Umbilical cord (tissue), 1 donor: ENCODE measurements at regions not wholly inside any gene's neighbourhood (a gene's known extent, or its start where the extent isn't known, plus 50 kb on each side); places are given as distances from the start of the nearest gene placed in this dataset.
"Not testable (repeated sequence)": the region's sequence is repeated elsewhere in the genome, so short reads cannot be mapped to it uniquely, and the experiment has no call there.

Source experiments
- DNase-seq: peaks from one replicate; pipeline ENCODE4 v3.0.0-alpha.2; 2015; ENCODE audit warnings: low spot score

DNA sequence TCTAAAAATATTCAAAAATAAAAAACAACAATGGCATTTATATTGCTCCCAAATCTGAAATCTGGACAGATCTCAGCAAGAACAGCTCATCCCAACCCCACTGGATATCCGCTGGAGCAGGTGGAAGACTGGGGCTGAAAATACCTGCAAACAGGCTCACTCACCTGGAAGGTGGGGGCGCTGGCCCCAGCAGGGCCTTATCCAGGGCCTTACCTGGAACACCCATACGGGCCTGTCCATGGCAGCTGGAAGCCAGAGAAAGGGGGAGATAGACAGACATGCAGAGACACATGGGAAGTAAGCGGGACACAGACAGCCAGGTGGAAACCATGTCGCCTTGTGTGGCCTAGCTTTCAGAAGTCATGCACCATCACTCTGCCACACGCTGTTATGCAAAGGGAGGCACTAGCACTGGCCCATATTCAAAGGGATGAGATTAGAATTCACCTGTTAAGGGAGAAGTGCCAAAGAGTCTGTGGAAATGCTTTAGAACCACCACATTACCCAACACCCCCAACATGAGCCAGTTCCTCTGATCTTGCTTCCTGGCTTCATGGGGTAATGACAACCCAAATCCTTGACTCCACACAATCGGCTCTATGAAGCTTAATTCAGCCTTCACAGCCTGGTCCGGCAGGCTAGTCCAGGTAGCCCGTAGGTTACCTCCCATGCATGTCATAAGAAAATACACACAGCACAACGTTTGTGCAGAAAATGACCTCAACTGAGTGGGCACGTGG lies 99.0 kb upstream of the CDYL start:
- DNase-seq = no peak

DNA sequence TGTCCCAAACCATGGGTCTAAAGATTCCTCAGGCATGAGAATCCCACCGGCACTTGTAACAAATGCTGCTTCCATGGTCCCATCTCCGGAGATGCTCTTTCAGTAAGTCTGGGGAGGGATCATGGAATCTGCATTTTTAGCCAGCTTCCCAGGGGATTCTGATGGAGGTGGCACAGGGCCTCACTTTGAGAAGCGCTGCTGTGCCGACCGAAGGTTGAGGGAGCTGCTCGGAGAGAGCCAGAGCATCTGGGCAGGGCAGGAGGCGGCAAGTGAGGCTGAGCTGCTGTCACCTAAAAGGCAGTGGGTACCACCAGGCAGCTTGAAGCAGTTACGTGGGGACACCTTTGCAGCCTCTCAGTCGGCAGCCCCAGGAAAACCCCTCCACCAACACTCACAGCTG lies 100.2 kb upstream of the CDYL start:
- DNase-seq = no peak

DNA sequence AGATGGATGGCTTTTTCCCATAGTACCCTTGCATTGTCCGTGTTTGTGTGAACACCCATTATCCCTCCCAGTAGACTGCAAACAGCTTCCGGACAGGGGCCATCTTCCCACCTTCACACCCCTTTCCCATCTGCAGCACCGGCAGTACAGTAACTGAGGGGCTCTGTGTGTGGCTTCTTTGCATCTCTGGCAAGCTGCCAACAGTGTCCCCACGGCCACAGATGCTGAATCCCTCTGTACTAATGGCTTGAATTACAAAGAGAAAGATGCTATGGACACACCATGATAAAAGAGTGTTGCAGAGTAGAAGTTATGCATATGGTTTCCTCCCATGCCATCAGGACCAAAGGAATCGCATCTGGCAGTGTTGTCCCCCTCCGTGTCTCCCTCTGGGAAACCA lies 101.1 kb upstream of the CDYL start:
- no peak for DNase-seq

DNA sequence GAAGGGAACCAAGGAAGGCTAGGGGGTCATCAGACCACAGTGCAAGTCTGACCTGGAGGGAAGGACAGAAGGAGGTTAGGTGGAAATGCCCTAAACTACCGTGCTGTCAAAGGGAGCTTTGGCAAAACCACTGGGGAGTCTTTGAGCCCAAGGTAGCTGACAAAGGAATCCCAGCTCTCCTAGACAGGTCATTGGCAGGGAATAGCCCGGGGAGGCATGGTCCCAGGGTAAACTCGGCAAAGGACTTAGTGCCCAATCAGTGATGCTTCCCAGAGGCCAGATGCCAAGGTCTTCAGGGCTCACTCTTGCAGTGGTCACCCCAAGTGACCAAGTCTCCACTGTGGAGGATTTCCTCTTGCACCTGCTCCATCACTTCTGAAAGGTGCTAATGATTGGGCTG lies 102.3 kb upstream of the CDYL start:
- no peak for DNase-seq

DNA sequence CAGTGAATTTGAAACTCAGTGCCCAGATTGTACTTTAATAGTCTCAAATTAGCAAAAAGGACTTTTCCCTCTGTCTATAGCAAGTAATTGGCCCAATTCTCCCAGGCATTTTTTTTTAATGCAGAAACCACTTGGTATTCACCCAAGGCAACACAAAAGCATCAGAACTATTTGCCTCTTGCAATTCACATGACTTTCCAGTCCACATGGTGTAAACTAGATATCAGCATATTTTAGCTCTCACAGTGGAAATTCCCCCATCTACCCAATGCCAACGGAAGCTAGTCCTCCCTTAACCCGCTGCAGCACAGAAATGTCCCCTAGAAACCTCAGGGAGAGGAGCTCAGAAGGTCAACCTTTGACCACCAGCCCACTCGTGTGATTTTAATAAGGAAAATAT lies 103.4 kb upstream of the CDYL start:
- DNase-seq = peak; percentile 12

DNA sequence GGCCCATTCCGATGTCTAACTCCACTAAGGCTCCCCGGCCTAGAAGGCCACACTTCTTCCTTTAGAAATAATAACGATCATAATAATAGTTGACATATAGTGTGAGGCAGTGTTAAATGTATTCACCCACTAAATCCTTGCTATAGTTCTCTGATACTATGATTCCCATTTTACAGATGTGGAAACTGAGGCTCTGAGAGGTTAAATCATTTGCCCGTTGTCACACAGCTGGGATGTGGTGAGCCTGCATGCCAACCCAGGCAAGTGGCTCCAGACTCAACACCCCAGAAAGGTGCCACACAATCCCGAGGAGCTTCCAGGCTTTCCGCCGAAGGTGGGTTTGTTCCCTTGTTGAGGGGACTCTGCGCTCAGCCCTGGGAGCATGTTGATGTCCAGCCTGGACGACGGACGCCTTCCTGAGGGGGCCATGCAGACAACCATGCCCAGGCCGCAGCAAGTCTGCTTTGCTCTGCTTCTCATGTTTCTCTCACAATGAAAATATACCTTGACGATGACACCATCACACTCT lies 104.6 kb upstream of the CDYL start:
- DNase-seq = no peak

DNA sequence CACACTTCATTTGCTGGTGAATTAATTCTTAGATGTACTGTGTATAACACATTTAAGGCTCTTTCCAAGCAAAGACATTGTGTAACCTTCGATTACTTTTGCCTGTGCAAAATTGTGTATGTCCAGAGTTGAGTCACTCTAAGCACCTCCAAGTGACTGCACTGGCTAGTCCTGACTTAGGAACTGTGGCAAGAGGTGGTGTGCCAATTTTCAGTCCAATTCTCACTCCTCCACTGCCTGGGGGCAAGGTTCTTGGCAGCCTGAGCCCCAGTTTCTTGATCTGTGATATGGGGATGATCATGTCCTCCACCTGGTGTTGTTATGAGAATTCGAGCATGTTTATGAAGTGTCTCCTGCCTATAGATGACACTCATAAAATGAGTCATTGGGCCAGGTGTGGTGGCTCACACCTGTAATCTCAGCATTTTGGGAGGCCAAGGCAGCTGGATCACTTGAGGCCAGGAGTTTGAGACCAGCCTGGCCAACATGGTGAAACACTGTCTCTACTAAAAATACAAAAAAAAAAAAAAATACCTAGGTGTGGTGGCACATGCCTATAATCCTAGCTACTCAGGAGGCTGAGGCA lies 105.3 kb upstream of the CDYL start:
- DNase-seq = no peak

DNA sequence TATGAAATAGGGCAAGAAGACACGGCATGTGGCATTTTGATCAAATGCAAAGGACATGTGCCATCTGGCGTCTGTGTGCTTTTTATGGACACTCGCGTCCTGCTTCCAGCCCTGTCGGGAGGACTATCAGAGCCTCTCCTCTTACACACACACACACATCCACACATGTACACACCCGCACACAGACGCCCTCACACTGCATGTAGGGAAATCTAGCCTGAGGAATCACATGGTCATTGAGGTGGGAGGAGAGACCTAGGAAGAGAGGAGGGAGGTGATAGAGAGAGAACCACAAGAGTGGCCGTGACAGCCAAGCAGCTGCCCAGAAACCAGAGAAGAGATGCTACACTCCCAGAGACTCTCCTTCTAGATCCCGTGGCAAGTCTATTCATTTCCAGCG lies 105.9 kb upstream of the CDYL start:
- no peak for DNase-seq

DNA sequence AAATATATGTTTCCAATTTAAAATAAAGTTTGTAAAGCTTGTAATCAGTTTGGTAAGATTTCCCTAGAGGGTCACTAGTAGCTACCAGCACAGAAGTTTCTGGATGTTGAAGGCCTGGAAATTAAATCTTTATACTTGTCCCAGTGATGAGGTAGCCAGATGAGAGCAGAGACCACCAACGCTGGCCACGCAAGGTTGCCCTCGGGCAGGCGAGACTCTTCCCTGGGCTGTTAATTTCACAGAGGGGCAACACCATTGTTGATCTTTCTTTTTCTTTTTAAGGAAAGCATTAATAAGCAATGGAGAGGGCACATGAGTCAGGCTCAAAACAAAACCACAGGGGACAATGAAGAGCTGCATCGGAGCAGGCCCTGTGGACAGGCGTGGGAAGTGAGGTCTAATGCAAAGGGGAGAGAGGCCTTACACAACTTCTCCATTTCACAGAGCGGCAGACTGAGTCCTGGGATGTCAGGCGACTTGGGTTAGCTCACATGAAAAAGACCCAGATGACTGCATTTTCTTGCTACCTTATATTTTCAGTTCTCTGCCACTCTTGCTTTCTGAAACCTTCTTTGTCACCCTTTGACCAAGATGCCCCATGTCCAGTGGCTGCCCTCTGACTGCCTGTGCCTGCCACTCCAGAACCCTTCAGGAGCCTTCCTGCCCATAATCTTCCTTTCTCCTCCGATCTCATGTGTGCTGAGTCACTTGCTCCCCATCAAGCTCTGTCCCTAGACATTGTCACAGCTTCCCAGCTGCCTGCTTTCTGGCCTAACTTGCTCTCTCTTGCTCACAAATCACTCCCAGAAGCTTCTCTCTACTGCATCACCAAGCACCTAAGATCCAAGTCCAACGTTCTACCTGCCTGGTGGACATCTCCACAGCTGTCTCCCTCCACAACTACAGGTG lies 107.7 kb upstream of the CDYL start:
- DNase-seq = no peak

DNA sequence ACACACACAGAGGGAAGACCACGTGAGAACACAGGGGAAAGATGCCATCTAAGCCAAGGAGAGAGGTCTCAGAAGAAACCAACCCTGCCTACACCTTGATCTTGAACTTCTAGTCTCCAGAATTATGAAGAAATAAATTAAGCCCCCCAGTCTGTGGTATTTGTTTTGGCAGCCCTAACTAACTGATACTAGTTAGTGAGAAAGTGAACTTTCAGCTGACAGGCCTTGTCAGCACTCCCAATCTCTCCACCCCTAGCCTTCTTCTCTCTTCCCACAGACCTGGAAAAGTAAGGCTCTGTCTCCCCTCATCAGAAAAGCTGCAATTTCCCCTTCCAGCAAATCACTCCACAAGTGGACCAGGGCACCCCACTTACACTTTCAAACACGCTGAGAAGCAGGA lies 108.6 kb upstream of the CDYL start:
- DNase-seq = no peak

DNA sequence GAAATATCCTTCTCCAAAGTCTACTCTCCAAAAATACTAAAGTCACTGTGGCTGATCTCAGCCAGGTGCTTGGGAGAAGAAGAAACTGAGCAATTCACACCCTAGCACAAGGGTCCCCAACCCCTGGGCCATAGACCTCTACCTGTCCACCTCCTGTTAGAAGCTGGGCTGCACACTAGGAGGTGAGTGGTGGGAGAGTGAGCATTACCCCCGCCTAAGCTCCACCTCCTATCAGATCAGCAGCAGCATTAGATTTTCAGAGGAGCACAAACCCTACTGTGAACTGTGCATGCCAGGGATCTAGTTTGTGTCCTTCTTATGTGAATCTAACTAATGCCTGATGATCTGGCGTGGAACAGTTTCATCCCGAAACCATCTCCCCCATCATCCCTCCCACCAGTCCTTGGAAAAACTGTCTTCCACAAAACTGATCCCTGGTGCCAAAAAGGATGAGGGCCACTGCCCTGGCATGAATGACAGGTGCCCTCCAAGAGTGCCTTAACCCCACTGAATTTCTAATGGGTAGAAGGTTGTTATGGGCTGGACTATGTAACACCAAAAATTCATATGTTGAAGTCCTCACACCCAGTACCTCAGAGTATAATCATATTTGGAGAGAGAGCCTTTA lies 109.2 kb upstream of the CDYL start:
- DNase-seq = no peak

DNA sequence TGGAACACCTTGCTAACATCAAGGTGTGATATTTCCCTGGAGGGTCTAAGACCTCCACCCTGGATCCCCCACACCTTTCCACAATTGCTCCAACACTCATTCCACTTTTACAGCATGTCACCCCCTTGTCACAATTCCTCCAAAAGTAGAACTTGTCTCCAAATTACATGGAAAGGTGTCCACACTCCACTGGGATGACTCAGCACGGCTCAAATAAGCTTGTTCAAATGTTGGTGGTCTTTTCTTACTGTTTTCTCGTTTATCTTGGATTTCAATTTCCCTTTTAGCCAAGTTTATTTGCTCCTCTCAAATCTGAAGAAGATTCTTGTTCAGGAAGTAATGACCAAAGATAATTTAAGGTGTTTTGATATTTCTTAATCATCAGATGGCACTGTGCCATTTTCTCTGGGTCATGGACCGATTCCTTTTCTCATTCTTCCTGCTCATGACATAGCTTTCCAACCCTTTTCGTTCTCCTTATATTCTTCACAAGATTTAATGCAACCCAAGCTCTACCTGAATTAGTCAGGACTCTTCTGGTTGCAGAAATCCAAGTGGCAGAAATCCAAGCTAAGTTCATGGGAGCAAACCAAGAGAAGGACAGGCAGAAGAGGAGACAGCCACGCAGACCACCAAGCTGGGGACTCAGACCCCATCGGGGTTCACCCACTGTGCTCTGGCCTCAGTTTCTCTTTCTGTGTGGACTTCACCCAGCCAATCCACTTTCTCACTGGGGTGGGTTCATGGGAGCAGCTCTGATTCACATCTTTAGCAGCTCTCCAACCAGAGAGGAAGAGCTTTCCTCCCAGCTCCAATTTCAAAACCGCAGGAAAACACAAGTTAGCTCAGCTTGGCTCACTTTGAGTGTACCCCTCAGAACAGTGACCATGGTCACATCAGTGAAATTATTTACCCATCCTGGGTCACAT lies 110.5 kb upstream of the CDYL start:
- no peak for DNase-seq

DNA sequence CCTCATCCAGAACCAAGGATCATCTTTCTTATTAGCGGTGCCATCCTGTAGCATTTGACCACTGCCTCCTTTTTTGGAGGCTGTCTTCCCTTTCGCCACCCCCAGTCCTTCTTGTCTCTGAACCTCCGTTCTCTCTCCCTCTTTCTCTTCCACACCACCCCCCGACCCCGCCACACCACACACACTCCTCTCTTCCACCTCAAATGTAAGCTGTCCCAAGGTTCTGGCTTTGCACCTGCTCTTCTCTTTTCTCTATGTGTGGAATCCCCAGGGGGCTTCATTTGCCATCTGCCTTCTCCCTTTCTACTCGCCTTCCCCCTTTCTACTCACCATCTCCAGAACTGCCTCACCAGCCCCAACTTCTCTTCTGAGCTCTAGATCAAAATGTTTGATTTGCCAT lies 111.3 kb upstream of the CDYL start:
- no peak for DNase-seq

DNA sequence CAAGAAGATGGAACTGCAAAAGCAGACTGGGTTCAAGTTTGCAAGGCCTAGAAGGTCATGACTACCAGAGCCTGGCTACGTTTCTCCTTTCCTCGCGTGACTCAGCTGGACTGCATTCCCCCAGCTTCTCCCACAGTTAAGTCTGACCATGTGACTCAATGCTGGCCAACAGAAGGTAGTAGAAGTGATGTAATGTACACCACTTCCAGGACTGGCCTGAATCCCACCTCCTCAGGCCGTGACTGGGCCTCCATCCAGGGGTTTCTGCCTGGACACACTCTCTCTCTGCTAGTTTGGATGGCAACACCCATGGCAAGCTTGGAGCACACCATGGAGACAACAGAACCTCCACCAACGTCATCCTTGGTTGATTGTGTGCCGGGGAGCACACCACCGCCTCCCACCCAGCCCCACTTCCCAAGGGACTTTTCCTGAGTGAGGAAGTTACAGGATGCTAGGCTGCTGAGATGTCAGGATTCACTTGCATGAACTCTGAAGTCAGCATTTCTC lies 112.0 kb upstream of the CDYL start:
- DNase-seq = peak; percentile 15

DNA sequence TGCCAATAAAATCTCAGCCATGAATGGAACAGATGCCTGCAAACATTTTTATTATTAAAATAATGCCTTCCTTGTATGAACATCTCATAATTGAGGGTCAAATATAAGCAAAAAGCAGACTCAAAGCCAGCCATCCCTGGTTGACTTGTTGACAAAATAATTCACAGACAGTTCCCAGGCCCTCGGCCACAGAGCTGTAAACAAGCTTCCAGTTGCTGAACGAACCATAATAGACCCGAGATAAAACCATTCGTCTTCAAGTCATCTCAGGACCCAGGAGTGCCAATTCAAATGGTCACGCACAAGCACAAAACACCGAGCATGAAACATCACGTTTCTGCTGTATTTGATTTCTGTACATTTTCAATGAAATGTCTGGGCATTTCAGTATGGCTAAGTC lies 113.3 kb upstream of the CDYL start:
- no peak for DNase-seq

DNA sequence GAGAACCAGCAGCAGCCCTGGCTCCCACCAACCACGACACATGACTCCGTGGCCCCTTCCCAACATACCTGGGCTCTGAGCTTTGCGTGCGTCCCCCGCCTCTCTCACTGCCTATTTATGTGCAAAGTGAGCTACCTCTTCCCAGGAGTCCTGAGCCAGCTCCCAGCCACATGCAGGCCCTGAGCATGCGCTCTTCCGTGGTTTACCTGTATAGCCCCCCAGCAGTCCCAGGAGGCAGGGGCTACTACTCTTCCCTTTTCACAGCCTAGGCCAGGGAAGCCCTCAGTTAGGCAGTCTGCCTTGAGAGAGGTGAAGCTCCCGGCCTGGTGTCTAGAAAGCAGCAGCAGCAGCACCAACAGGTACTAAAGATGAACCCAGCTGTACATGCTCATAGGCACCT lies 114.8 kb upstream of the CDYL start:
- DNase-seq = no peak

DNA sequence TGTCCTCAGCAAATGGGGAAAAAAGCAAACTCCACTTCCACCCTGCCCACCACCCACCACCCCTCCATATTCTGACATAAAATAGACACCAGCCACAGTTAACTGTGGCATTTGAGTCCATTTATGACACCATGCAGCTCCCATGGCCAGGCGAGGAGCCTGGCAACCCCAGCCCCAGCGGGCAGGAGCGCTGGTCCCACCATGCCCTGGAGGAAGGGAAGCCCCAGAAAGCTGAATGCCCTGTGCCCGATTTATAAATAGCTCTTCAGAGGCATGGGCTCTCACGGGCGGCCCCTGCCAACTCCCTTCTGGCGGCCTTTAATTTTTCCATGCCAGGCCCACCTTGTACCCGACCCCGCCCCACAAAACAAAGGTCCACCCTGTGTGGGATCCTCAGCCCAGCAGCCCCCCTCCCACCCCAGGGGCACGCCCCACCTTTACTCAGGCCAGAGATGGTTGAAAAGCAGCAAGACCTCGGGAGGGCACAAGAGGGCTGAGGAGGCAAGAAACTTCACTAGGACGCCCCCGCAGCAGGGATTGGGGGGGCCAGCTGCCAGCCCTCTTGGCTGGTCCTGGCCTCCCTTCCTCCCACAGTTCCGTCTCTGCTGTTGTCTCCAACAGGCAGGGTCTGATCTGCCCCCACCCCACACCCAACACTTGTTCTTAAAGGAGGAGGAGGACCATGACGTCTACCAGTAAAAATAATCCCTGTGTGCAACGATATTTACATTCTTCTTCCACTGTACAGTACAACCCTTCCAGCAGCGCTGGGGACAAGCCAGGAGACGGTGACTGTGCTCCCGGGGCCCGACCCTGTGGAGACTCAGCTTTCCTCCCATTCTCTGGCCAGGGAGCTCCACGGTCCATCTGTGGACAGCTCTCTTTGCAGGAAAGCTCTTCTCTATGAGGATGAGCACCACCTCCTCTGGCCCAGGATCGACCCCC lies 115.6 kb upstream of the CDYL start:
- no peak for DNase-seq

DNA sequence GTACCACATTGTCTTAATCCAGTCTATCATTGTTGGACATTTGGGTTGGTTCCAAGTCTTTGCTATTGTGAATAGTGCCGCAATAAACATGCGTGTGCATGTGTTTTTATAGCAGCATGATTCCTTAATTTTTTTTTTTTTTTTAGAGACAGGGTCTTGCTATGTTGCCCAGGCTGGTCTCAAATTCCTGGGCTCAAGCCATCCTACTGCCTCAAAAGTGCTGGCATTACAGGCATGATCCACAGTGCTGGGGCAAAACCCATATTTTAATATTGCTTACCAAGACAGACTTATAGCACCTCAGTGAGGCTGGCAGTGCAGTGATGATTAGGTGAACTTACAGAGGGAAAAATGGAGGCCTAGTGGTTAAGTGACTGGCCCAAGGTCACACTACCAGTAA lies 116.5 kb upstream of the CDYL start:
- DNase-seq = not testable (repeated sequence)

DNA sequence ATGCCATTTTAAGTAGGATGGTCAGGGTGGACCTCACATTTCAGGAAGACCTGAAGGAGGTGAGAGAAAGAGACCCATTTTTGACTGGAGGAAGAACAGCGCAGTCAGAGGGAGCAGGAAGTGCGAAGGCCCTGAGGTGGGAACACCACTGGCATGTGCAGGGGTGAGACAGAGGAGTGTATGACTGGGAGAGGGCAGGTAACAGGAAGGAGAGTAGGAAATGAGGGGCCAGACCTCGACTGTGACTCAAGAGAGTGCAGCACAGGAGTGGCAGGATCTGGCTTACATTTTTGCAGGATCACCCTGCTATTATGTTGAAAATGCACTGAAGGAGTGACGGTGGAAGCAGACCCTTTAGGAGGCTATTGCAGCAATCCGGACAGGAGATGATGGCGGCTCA lies 117.7 kb upstream of the CDYL start:
- no peak for DNase-seq

DNA sequence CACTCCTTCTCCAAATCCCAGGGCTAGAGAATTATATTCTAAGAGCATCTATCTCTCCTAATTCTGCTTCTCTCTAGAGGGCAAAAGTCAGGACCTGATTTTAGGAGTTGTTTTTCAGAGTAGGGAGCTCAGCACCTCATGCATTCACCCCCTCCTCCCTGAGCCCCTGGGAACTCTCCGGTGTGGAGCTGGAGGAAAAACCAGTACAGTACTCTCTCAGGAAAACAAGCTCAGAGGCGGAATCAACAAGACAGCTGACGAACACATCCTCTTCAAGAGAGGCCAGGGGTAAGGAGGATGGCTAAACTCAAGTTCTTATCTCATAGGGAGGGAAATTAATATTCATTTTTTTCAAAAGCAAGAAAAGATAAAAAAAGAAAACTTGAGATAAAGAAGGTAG lies 120.1 kb upstream of the CDYL start:
- DNase-seq = no peak
